ENCODE measurements at regions not wholly inside any gene's neighbourhood (a gene's known extent, or its start where the extent isn't known, plus 50 kb on each side); places are given as distances from the start of the nearest gene placed in this dataset.

GRCh38 chr11:95359756-95360155 lies 128.8 kb upstream of the SESN3 start:
- TF ChIP-seq CTCF (IDR thresholded peaks at IDR 0.05): no peak
- TF ChIP-seq POLR2A (IDR thresholded peaks at IDR 0.05): no peak

Measured in esophagus squamous epithelium (tissue), 4 donors.